ENCODE measurements at regions not wholly inside any gene's neighbourhood (a gene's known extent, or its start where the extent isn't known, plus 50 kb on each side); places are given as distances from the start of the nearest gene placed in this dataset.

GRCh38 chr6:90382760-90383159 lies 86.1 kb upstream of the BACH2 start:
- peaks cover 2 to 6% of the 10 kb centered on the region in 2 donors for H3K27me3 Mint-ChIP-seq
- H3K4me1 ChIP-seq (ENCODE audit: insufficient read depth, low read length), result peaks cover 6% of the 10 kb centered on the region

GRCh38 chr6:90375681-90376439 lies 79.2 kb upstream of the BACH2 start:
- no peak overlapping the region for H3K4me3 ChIP-seq (ENCODE audit: low read length in 2 of 2)
- no peak overlapping the region for H3K27ac Mint-ChIP-seq
- peaks cover 2% of the 10 kb centered on the region in 2 donors for H3K27me3 Mint-ChIP-seq
- H3K4me1 Mint-ChIP-seq, result peaks cover 0 to under 1% (median 0%) of the 10 kb centered on the region in 4 donors
- no peaks in the 10 kb centered on the region for H3K9me3 ChIP-seq (ENCODE audit: control insufficient read depth in 1 of 2, low read length in 2 of 2)
- H3K9me3 Mint-ChIP-seq, result no peaks in the 10 kb centered on the region
- intact Hi-C loops (cut with micrococcal nuclease), result no loop called here
- POLR2A ChIA-PET (ENCODE audit: partially characterized antibody), result no interaction called here
- H3K27ac ChIP-seq (ENCODE audit: low read depth, low read length), result no peak overlapping the region
- no peak for DNase-seq
- H3K27me3 ChIP-seq (ENCODE audit: insufficient read depth, low read length), result peaks cover 4% of the 10 kb centered on the region
- H3K36me3 Mint-ChIP-seq, result no peaks in the 10 kb centered on the region
- H3K36me3 ChIP-seq (ENCODE audit: insufficient read depth, low read length), result no peaks in the 10 kb centered on the region
- no peaks in the 10 kb centered on the region for H3K4me1 ChIP-seq (ENCODE audit: insufficient read depth, low read length)
- H3K4me3 Mint-ChIP-seq, result no peak overlapping the region
- CTCF ChIA-PET (ENCODE audit: partially characterized antibody), result interaction anchor here (1.2 to 1.7 kb wide), 3 partner anchors 17 to 27 kb away, joined by 4 to 6 read pairs (median 6); no protein-coding TSS in a partner anchor

More at GRCh38 chr6:90382760-90383159, 86.1 kb upstream of the BACH2 start:
- H3K36me3 ChIP-seq (ENCODE audit: insufficient read depth, low read length), result no peaks in the 10 kb centered on the region
- peak overlapping the region in 1 of 8 donors; percentile 19 for H3K4me3 Mint-ChIP-seq
- ChIA-PET POLR2A (ENCODE audit: partially characterized antibody) (no interaction called here), CTCF (ENCODE audit: partially characterized antibody) (interaction anchor here (1.0 to 2.4 kb wide), 5 partner anchors 10 to 442 kb away, joined by 3 to 23 read pairs (median 5); no protein-coding TSS in a partner anchor)
- peak overlapping the region in 1 of 7 donors; percentile 41 for H3K27ac Mint-ChIP-seq
- H3K9me3 Mint-ChIP-seq, result no peaks in the 10 kb centered on the region
- H3K27me3 ChIP-seq (ENCODE audit: insufficient read depth, low read length), result peaks cover 4% of the 10 kb centered on the region
- no peak for DNase-seq
- no peaks in the 10 kb centered on the region for H3K36me3 Mint-ChIP-seq
- intact Hi-C loops (cut with micrococcal nuclease), result no loop called here
- no peak overlapping the region for H3K27ac ChIP-seq (ENCODE audit: low read depth, low read length)
- peaks cover 4 to 19% (median 11%) of the 10 kb centered on the region in 4 donors for H3K4me1 Mint-ChIP-seq
- no peaks in the 10 kb centered on the region for H3K9me3 ChIP-seq (ENCODE audit: control insufficient read depth in 1 of 2, low read length in 2 of 2)
- H3K4me3 ChIP-seq (ENCODE audit: low read length in 2 of 2), result no peak overlapping the region

GRCh38 chr6:90374201-90374600 lies 77.6 kb upstream of the BACH2 start:
- peaks cover under 1% of the 10 kb centered on the region in 2 donors for H3K27me3 Mint-ChIP-seq
- no peaks in the 10 kb centered on the region for H3K36me3 ChIP-seq (ENCODE audit: insufficient read depth, low read length)
- no peak for DNase-seq
- no peaks in the 10 kb centered on the region for H3K9me3 Mint-ChIP-seq
- intact Hi-C loops (cut with micrococcal nuclease), result no loop called here
- no peak overlapping the region for H3K4me3 ChIP-seq (ENCODE audit: low read length in 2 of 2)
- H3K36me3 Mint-ChIP-seq, result no peaks in the 10 kb centered on the region
- no peaks in the 10 kb centered on the region for H3K27me3 ChIP-seq (ENCODE audit: insufficient read depth, low read length)
- no peaks in the 10 kb centered on the region for H3K9me3 ChIP-seq (ENCODE audit: control insufficient read depth in 1 of 2, low read length in 2 of 2)
- peaks cover 0 to 12% (median 3%) of the 10 kb centered on the region in 4 donors for H3K4me1 Mint-ChIP-seq
- ChIA-PET POLR2A (ENCODE audit: partially characterized antibody) (interaction anchor here (0.6 kb wide), 1 partner anchor 183 kb away, joined by 3 read pairs; no protein-coding TSS in a partner anchor), CTCF (ENCODE audit: partially characterized antibody) (no interaction called here)
- no peak overlapping the region for H3K27ac ChIP-seq (ENCODE audit: low read depth, low read length)
- peaks cover 5% of the 10 kb centered on the region for H3K4me1 ChIP-seq (ENCODE audit: insufficient read depth, low read length)
- no peak overlapping the region for H3K27ac Mint-ChIP-seq
- no peak overlapping the region for H3K4me3 Mint-ChIP-seq

GRCh38 chr6:90372885-90373284 lies 76.2 kb upstream of the BACH2 start:
- H3K27me3 ChIP-seq (ENCODE audit: insufficient read depth, low read length), result no peaks in the 10 kb centered on the region
- H3K9me3 ChIP-seq (ENCODE audit: control insufficient read depth in 1 of 2, low read length in 2 of 2), result no peaks in the 10 kb centered on the region
- Mint-ChIP-seq H3K27ac (no peak overlapping the region), H3K27me3 (no peaks in the 10 kb centered on the region), H3K9me3 (peaks cover 0 to 1% (median 0%) of the 10 kb centered on the region in 8 donors), H3K36me3 (no peaks in the 10 kb centered on the region), H3K4me3 (no peak overlapping the region), H3K4me1 (peaks cover 2 to 18% (median 8%) of the 10 kb centered on the region in 4 donors)
- ChIA-PET POLR2A (ENCODE audit: partially characterized antibody) (no interaction called here), CTCF (ENCODE audit: partially characterized antibody) (no interaction called here)
- H3K4me1 ChIP-seq (ENCODE audit: insufficient read depth, low read length), result peaks cover 9% of the 10 kb centered on the region
- intact Hi-C loops (cut with micrococcal nuclease), result no loop called here
- H3K27ac ChIP-seq (ENCODE audit: low read depth, low read length), result no peak overlapping the region
- no peak for DNase-seq
- H3K36me3 ChIP-seq (ENCODE audit: insufficient read depth, low read length), result no peaks in the 10 kb centered on the region
- no peak overlapping the region for H3K4me3 ChIP-seq (ENCODE audit: low read length in 2 of 2)

- intact Hi-C loops (cut with micrococcal nuclease), result no loop called here
- no peaks in the 10 kb centered on the region for H3K27me3 Mint-ChIP-seq
- no peaks in the 10 kb centered on the region for H3K36me3 Mint-ChIP-seq
- no peak for DNase-seq
- H3K9me3 Mint-ChIP-seq, result peaks cover 0 to 4% (median 0%) of the 10 kb centered on the region in 8 donors
- no peak overlapping the region for H3K27ac Mint-ChIP-seq
- POLR2A ChIA-PET (ENCODE audit: partially characterized antibody), result no interaction called here
- Histone ChIP-seq H3K27ac (ENCODE audit: low read depth, low read length) (no peak overlapping the region), H3K9me3 (ENCODE audit: control insufficient read depth in 1 of 2, low read length in 2 of 2) (no peaks in the 10 kb centered on the region), H3K36me3 (ENCODE audit: insufficient read depth, low read length) (no peaks in the 10 kb centered on the region), H3K4me3 (ENCODE audit: low read length in 2 of 2) (no peak overlapping the region), H3K4me1 (ENCODE audit: insufficient read depth, low read length) (peaks cover 9% of the 10 kb centered on the region), H3K27me3 (ENCODE audit: insufficient read depth, low read length) (no peaks in the 10 kb centered on the region)
- CTCF ChIA-PET (ENCODE audit: partially characterized antibody), result no interaction called here
- no peak overlapping the region for H3K4me3 Mint-ChIP-seq
- peaks cover 2 to 18% (median 8%) of the 10 kb centered on the region in 4 donors for H3K4me1 Mint-ChIP-seq
Measured at GRCh38 chr6:90372450-90372849, 75.8 kb upstream of the BACH2 start.

GRCh38 chr6:90370493-90370959 lies 73.9 kb upstream of the BACH2 start:
- Mint-ChIP-seq H3K36me3 (no peaks in the 10 kb centered on the region), H3K9me3 (peaks cover 0 to 4% (median 0%) of the 10 kb centered on the region in 8 donors), H3K4me1 (peaks cover 2 to 18% (median 8%) of the 10 kb centered on the region in 4 donors), H3K4me3 (no peak overlapping the region), H3K27me3 (no peaks in the 10 kb centered on the region), H3K27ac (no peak overlapping the region)
- no peaks in the 10 kb centered on the region for H3K27me3 ChIP-seq (ENCODE audit: insufficient read depth, low read length)
- CTCF ChIA-PET (ENCODE audit: partially characterized antibody), result interaction anchor here (1.6 kb wide), 1 partner anchor 109 kb away, joined by 5 read pairs; no protein-coding TSS in a partner anchor
- no peak for DNase-seq
- intact Hi-C loops (cut with micrococcal nuclease), result no loop called here
- POLR2A ChIA-PET (ENCODE audit: partially characterized antibody), result interaction anchor here (1.1 kb wide), 1 partner anchor 8 kb away, joined by 4 read pairs; no protein-coding TSS in a partner anchor
- H3K27ac ChIP-seq (ENCODE audit: low read depth, low read length), result no peak overlapping the region
- no peaks in the 10 kb centered on the region for H3K9me3 ChIP-seq (ENCODE audit: control insufficient read depth in 1 of 2, low read length in 2 of 2)
- H3K36me3 ChIP-seq (ENCODE audit: insufficient read depth, low read length), result no peaks in the 10 kb centered on the region
- H3K4me3 ChIP-seq (ENCODE audit: low read length in 2 of 2), result no peak overlapping the region
- H3K4me1 ChIP-seq (ENCODE audit: insufficient read depth, low read length), result peaks cover 9% of the 10 kb centered on the region

- Histone ChIP-seq H3K27ac (ENCODE audit: low read depth, low read length) (no peak overlapping the region), H3K4me1 (ENCODE audit: insufficient read depth, low read length) (peaks cover 9% of the 10 kb centered on the region), H3K36me3 (ENCODE audit: insufficient read depth, low read length) (no peaks in the 10 kb centered on the region), H3K27me3 (ENCODE audit: insufficient read depth, low read length) (no peaks in the 10 kb centered on the region), H3K9me3 (ENCODE audit: control insufficient read depth in 1 of 2, low read length in 2 of 2) (no peaks in the 10 kb centered on the region), H3K4me3 (ENCODE audit: low read length in 2 of 2) (no peak overlapping the region)
- POLR2A ChIA-PET (ENCODE audit: partially characterized antibody), result no interaction called here
- H3K27me3 Mint-ChIP-seq, result no peaks in the 10 kb centered on the region
- H3K4me3 Mint-ChIP-seq, result no peak overlapping the region
- H3K4me1 Mint-ChIP-seq, result peaks cover 2 to 18% (median 8%) of the 10 kb centered on the region in 4 donors
- H3K27ac Mint-ChIP-seq, result no peak overlapping the region
- intact Hi-C loops (cut with micrococcal nuclease), result loop anchor here (5.0 kb wide), 1 partner anchor 42 kb away; no protein-coding TSS in a partner anchor
- H3K9me3 Mint-ChIP-seq, result peaks cover 0 to 4% (median 0%) of the 10 kb centered on the region in 8 donors
- CTCF ChIA-PET (ENCODE audit: partially characterized antibody), result interaction anchor here (1.6 kb wide), 1 partner anchor 110 kb away, joined by 5 read pairs; no protein-coding TSS in a partner anchor
- no peak for DNase-seq
- H3K36me3 Mint-ChIP-seq, result no peaks in the 10 kb centered on the region
Measured at GRCh38 chr6:90369651-90370050, 73.0 kb upstream of the BACH2 start.

All from CD4-positive, alpha-beta memory T cell (primary cell).